ENCODE measurements at regions not wholly inside any gene's neighbourhood (a gene's known extent, or its start where the extent isn't known, plus 50 kb on each side); places are given as distances from the start of the nearest gene placed in this dataset.
"Not testable (repeated sequence)": the region's sequence is repeated elsewhere in the genome, so short reads cannot be mapped to it uniquely, and the experiment has no call there.

GRCh38 chr6:167735084-167735950 lies 91.4 kb upstream of the AFDN start:
- peak; percentile 24 for DNase-seq

DNA sequence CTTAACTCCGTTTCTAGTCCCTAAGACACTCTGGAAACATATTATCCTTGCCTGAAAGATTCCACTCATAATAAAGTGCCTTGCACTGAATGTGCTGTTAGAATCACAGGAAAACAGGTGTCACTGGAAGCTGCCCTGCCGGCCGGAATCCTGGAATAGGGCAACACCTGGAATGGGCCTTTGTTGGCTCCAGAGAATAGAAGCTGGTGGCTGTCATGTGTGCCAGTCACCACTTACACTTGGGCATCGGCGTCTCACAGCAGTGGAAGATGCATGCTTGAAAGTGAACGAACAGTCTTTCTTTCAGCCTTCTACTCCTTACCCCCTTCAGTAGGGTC lies 90.8 kb upstream of the AFDN start:
- DNase-seq = no peak

- DNase-seq = no peak
Observed at GRCh38 chr6:167736486-167737204, 90.1 kb upstream of the AFDN start.

GRCh38 chr6:167737205-167737830 lies 89.4 kb upstream of the AFDN start:
- DNase-seq = no peak

DNA sequence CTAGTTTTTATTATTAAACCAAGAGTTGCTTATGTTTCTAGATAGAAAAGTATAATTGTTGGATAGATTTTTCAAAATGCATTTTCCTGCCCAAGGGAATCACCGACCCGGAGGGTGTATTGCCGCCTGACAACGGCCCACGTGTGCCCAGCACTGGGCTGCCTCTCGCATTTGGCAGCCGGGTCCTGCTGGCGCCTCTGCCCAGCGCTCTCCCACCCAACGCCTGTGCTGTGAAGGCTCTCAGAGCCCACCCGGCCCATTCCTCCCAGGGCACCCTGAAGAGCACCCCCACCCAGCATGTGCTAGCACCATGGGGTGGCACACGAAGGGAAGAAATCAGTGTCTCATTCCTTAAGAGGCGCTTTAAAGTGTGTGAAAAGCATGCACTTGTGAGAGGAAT lies 88.3 kb upstream of the AFDN start:
- no peak for DNase-seq

DNA sequence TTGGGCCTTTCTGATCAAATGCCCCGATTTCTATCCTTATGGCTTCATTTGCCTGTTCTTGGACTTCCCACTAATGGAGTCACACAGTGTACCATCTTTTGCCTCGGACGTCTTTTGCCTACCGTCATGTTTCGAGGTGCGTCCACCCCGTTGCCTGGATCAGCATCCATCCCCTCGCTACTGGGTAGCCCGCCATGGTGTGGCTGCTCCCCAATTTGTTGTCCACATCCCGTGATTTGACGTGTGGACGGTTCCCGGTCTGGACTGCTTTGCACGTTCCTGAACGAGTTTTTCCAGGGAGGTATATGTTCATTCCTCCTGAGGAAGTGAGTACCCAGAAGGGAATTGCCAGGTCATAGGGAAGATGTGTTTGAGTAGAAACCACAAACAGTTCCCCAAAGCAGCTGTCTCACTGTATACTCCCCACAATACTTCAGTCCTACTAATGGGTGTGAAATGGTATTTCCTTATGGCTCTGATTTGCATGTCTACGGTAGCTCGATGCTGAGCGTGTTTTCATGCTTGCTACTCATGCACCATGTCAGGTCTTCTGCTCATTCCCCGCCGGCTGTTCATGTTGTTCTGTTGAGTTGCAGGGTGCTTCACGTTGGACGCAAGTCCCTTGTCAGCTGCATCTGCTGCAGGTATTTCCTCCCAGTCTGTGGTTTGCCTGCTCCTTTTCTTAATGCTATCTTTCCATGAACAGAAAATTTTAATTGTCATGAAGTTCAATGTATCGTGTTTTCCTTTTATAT lies 86.8 kb upstream of the AFDN start:
- DNase-seq = no peak

DNA sequence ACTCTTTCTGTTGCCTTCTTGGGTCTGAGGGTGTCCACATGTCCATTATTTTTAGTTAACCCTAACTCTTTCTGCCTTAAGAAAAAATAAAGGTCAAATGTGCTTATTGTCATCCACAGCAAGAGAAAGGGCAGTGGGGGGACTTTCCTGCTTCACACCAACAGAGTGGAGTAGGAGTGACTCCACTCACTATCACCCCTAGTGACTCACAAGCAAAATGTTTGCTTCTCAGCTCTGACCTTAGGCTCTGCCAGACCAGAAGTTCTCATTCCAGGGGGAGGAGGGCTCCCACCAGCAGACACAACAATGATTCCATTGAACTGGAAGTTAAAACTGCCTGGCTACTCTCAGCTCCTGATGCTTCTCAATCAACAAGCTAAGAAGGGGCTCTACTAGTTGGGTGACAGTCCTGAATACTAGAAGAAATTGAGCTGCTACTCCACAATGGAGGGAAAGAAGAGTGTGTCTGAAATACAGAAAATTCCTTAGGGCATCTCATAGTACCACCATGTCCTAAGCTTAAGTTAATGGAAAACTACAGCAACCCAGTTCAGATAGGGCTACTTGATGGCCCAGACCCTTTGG lies 83.9 kb upstream of the AFDN start:
- DNase-seq = no peak

DNA sequence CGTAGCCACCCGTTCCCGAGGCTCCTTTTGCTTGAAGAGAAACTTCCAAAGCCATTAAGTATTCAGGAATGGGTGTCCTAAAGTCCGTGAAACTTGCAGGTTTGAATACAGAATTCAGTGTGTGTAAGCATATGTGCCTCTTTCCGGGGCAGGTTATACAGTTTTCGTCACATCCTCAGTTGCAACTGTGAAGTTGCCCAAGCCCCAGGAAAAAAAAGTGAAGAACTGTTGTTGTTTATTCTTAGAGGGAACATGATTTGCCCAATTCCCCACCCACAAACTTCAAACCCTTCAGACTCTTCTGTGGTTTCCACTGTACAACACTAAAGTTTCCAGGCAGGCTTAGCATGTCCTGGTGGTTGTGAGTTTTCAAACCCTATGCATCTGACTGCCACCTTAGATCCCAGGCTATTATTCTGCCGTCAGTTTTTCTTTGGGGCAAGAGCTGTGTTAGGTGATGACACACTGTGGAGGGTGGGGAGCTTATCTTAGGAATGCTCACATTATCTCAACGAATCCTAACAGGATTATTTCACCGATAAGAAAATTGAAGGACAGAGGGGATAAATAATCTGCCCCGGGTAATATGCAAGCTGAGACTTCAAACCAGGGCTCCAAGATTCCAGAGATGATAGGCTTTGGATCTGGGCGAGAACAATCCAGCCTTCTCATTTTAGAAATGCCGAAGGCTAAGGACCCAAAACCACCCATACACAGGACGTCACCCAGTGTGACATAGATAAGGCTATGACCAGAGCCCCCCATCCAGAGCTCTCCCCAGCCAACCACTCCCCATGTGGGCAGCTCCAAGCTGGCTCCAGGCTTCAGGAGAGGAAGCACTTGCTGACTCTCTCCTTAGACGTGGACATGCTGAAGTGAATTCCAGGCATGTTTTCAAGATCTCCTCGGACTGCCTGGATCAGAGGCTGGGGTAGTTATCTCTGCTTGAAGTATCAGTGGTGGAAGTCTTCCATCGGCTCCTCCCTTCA lies 81.7 kb upstream of the AFDN start:
- DNase-seq = no peak

GRCh38 chr6:167745670-167746389 lies 80.9 kb upstream of the AFDN start:
- no peak for DNase-seq

- DNase-seq = no peak
Observed at GRCh38 chr6:167746390-167746907, 80.3 kb upstream of the AFDN start.

GRCh38 chr6:167746975-167747374 lies 79.7 kb upstream of the AFDN start:
- DNase-seq = no peak

DNA sequence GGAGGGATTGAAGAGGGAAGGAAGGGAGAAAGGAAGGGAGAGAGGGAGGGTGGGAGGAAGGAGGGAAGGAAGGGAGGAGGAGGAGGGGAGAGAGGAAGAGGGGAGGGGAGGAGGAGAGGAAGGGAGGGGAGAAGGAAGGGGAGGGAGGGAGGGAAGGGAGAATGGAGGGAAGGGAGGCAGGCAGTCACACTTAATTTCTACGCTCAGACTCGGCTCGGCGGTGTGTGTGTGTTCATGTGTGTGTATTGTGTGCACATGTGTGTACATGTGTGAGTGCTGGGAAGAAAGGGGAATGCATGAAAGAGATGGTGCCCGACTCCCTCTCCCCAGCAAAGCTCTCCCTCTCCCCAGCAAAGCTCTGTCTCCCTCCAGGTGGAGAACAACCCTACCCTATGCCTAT lies 79.1 kb upstream of the AFDN start:
- no peak for DNase-seq

DNA sequence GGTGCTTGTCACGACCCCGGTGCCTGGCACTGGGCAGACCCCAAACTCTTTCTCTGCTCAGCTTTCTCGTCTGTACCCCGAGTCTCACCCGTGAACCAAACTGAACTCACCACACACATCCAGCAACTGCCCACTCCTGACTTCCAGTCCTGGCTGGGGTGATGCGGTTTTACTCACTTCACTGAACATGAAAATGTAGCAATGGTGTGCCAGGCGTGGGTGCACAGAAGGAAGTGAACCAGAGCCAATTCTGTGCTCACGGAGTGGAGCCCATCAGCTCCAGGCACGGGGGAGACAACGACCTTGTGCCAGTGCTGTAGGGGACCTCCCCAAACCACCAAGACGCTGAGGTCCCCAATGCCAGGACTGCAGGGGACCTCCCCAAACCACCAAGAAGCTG lies 78.7 kb upstream of the AFDN start:
- no peak for DNase-seq

DNA sequence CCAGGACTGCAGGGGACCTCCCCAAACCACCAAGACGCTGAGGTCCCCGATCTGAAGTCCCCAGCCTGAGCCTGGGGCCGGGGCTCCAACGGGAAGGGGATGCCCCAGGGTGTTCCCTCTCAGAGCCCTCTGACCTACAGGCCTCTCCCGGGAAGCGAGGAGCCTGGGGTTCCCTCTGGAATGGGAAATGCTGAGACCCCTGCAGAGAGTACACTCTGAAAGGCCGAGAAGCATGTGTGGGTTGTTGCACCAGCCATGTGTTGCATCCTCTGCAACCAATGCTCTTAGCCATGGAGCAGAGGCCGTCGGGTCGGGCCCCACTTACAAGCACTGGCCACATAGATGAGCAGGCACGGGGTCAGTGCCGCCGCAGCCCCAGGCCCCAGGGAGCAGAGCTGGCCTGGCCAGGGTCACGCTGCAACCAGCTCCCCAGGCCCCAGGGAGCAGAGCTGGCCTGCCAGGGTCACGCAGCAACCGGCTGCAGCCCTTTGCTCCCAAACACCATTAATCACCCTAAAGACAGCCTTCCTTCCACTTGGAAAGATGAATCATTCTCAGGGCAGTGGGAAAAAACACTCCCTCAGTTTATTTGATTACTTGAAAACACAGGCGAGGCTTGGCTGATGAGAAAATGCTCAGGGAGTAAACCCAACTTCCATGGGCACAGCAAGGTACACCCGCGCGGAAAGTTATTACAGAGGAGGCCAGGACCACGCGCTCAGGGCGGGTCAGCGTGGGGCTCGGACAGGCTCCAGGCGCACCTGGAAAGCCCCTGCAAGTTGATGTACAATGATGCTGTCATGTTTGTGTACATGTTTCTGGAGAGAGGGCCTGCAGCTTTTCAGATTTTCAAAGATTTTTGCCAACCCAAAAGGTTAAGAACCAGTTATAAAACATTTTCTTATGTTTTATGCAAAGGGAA lies 78.0 kb upstream of the AFDN start:
- DNase-seq = no peak

DNA sequence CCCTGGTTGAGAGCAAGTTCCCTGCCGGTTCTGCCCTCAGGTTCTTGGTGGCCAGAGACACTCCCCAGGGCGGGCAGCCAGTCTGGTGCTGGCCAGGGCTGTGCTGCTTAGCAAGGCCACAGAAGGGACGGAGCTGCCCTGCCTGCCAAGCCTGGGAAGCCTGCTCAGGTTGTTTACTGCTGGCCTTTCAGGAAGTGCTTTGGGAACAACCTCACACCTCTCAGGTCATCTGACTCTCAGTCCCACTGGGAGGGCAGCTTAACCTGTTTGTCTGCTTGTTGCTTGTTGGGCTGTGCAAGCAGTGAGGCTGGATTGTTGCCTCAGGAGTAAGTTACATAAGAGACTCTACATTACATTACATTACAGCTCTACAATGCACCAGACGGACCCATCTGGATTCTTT lies 75.8 kb upstream of the AFDN start:
- no peak for DNase-seq

- DNase-seq = no peak
Observed at GRCh38 chr6:167751579-167752115, 75.1 kb upstream of the AFDN start.

- not testable (repeated sequence) for DNase-seq
Observed at GRCh38 chr6:167753281-167753680, 73.4 kb upstream of the AFDN start.

- no peak for DNase-seq
Observed at GRCh38 chr6:167754691-167755090, 72.0 kb upstream of the AFDN start.

- DNase-seq = no peak
Observed at GRCh38 chr6:167755461-167755860, 71.2 kb upstream of the AFDN start.
